ENCODE measurements at regions not wholly inside any gene's neighbourhood (a gene's known extent, or its start where the extent isn't known, plus 50 kb on each side); places are given as distances from the start of the nearest gene placed in this dataset.

DNA sequence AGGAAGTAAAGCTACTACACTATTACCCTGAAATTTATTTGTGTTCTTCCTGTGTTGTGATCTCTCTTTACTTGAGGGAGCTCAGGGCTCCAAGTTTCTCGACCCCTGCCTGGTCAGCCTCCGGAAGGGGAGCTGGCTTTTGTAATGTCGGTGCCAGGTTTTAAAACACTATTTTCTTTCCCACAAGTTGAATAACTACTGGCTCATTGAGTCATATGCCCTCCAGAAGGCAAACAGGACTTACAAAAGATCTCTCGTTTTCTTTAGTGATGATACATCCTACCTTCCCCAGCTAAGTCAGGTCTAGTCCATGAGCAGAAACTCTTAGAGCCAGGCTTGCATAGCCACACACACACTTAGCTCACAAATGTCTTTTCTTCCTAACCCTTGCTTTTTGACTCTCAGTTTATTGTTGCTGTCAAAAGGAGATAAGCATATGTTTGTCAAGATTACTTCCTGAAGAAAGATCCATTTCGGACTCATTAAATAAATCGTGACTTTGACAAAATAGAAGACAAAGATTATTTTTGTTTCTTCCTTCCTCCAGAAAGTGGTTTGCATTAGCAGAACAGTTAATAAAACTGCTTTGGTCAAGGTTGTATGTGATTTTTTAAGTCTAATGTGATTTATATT is 209.8 kb upstream of the FLRT2 start:
- ATAC-seq (ENCODE audit: low read depth) (peak; percentile 96), DNase-seq (ENCODE audit: low spot score) (no peak)
- no peak for TF ChIP-seq CTCF (IDR thresholded peaks at IDR 0.05; ENCODE audit: poor library complexity, severe bottlenecking)
- Histone ChIP-seq H3K9me3 (ENCODE audit: severe bottlenecking) (no peaks in the 10 kb centered on the region), H3K27me3 (ENCODE audit: insufficient read depth, poor library complexity, severe bottlenecking) (no peaks in the 10 kb centered on the region), H3K36me3 (ENCODE audit: low read depth) (no peaks in the 10 kb centered on the region), H3K4me3 (ENCODE audit: severe bottlenecking) (no peak overlapping the region), H3K4me1 (ENCODE audit: insufficient read depth, poor library complexity, severe bottlenecking) (peaks cover 13% of the 10 kb centered on the region), H3K27ac (ENCODE audit: poor library complexity, severe bottlenecking) (no peak overlapping the region)

- Histone ChIP-seq H3K27me3 (ENCODE audit: insufficient read depth, poor library complexity, severe bottlenecking) (no peaks in the 10 kb centered on the region), H3K4me3 (ENCODE audit: severe bottlenecking) (no peak overlapping the region), H3K27ac (ENCODE audit: poor library complexity, severe bottlenecking) (no peak overlapping the region), H3K9me3 (ENCODE audit: severe bottlenecking) (no peaks in the 10 kb centered on the region), H3K4me1 (ENCODE audit: insufficient read depth, poor library complexity, severe bottlenecking) (no peaks in the 10 kb centered on the region), H3K36me3 (ENCODE audit: low read depth) (no peaks in the 10 kb centered on the region)
- DNase-seq (ENCODE audit: low spot score) (no peak), ATAC-seq (ENCODE audit: low read depth) (no peak)
- TF ChIP-seq CTCF (IDR thresholded peaks at IDR 0.05; ENCODE audit: poor library complexity, severe bottlenecking), result no peak
Observed at GRCh38 chr14:85325134-85326017, 204.6 kb upstream of the FLRT2 start.

DNA sequence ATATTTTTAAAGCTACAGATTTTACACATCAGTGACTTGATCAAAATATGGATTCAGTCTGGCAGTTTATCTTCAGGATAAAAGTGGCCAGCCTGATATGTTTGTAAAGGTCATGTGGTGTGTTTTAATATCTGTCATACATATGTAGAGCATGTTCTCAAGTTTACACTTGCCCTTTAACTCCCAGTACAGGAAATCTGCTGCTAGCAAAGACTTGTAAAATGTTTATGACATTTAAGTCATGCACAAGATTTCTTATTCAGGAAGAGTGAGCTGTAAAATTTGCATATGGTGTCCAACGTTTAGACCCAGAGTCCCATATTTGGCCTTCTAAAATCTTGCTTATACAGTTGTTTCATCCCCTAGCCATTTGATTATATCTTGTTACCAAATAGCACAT is 197.5 kb upstream of the FLRT2 start:
- no peak overlapping the region for H3K4me3 ChIP-seq (ENCODE audit: severe bottlenecking)
- ATAC-seq (ENCODE audit: low read depth), result peak; percentile 61; the same call in 2 of the 3 replicates
- peaks cover 16% of the 10 kb centered on the region for H3K4me1 ChIP-seq (ENCODE audit: insufficient read depth, poor library complexity, severe bottlenecking)
- H3K27ac ChIP-seq (ENCODE audit: poor library complexity, severe bottlenecking), result peak overlapping the region; percentile 5
- no peaks in the 10 kb centered on the region for H3K9me3 ChIP-seq (ENCODE audit: severe bottlenecking)
- no peaks in the 10 kb centered on the region for H3K27me3 ChIP-seq (ENCODE audit: insufficient read depth, poor library complexity, severe bottlenecking)
- no peak for TF ChIP-seq CTCF (IDR thresholded peaks at IDR 0.05; ENCODE audit: poor library complexity, severe bottlenecking)
- H3K36me3 ChIP-seq (ENCODE audit: low read depth), result no peaks in the 10 kb centered on the region
- no peak for DNase-seq (ENCODE audit: low spot score)

GRCh38 chr14:85333313-85333712 is 196.6 kb upstream of the FLRT2 start:
- DNase-seq (ENCODE audit: low spot score), result no peak
- no peaks in the 10 kb centered on the region for H3K9me3 ChIP-seq (ENCODE audit: severe bottlenecking)
- ATAC-seq (ENCODE audit: low read depth), result peak; percentile 62; the same call in 2 of the 3 replicates
- peaks cover 16% of the 10 kb centered on the region for H3K4me1 ChIP-seq (ENCODE audit: insufficient read depth, poor library complexity, severe bottlenecking)
- no peaks in the 10 kb centered on the region for H3K27me3 ChIP-seq (ENCODE audit: insufficient read depth, poor library complexity, severe bottlenecking)
- no peak overlapping the region for H3K4me3 ChIP-seq (ENCODE audit: severe bottlenecking)
- no peaks in the 10 kb centered on the region for H3K36me3 ChIP-seq (ENCODE audit: low read depth)
- TF ChIP-seq CTCF (IDR thresholded peaks at IDR 0.05; ENCODE audit: poor library complexity, severe bottlenecking), result no peak
- H3K27ac ChIP-seq (ENCODE audit: poor library complexity, severe bottlenecking), result no peak overlapping the region

Measured in RWPE2 (cell line).